Neuron (in vitro differentiated cells): ENCODE measurements at regions not wholly inside any gene's neighbourhood (a gene's known extent, or its start where the extent isn't known, plus 50 kb on each side); places are given as distances from the start of the nearest gene placed in this dataset.

Experiments used
- H2AFZ ChIP-seq: one replicate; pipeline ENCODE4 v1.6.1; 2013; ENCODE audit warnings: low read depth, mild to moderate bottlenecking, inconsistent platforms, low read length, moderate library complexity
- H3K27me3 ChIP-seq: one replicate; pipeline ENCODE4 v1.6.1; 2013; ENCODE audit warnings: low read length; ENCODE audit not compliant: insufficient read depth
- H3K36me3 ChIP-seq: one replicate; pipeline ENCODE4 v1.6.1; 2013; ENCODE audit warnings: low read length; ENCODE audit not compliant: insufficient read depth
- H3K4me1 ChIP-seq: one replicate; pipeline ENCODE4 v1.6.1; 2013; ENCODE audit warnings: low read length; ENCODE audit not compliant: insufficient read depth
- H3K4me3 ChIP-seq: 2 replicates; pipeline ENCODE4 v1.5.1; 2013; ENCODE audit warnings: mild to moderate bottlenecking, low read length, moderate library complexity
- H3K9me3 ChIP-seq: one replicate; pipeline ENCODE4 v1.6.1; 2013; ENCODE audit warnings: low read length

DNA sequence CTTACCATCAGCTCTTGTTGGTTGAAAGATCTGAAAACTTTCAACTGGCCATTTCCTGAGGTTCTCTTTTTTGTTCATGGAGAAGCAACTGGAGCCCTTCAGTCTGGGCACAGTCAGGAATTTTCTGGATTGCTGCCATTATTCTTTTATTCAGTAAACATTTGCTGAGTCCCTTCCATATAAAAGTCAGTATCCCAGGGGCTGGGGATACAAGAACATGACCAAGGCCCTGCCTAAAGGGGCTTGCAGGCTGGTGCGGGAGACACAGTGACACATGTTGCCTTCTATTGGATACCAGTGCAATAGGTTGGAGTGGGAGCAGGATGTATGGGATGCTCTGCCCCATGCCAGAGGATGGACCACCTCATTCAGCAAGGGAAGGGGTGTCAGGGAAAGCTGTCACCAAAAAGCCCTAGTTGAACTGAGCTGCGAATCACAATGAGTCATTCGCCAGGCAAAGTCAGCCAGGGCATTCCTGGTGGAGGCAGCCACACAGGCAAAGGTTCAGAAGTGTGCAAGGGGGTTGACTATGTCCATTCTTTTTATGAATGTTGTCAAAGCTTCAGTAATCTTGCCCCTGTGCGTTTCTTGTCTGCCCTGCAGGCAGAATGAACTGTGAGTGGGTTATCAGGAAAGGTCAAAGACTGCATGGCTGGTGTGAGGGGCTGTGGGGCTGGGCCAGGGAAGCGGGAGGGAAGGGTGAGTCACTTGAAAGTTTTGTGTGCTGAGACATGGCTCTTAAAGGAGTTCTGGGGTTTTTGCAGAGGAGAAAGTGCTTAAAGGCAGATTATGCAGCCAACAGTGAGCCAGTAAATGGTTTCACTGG, 395.9 kb downstream of the KCNRG start:
- H2AFZ ChIP-seq = no peak overlapping the region
- no peak overlapping the region for H3K4me3 ChIP-seq
- H3K27me3 ChIP-seq = no peaks in the 10 kb centered on the region
- H3K36me3 ChIP-seq = no peaks in the 10 kb centered on the region
- no peaks in the 10 kb centered on the region for H3K9me3 ChIP-seq
- H3K4me1 ChIP-seq = peaks cover 4% of the 10 kb centered on the region

DNA sequence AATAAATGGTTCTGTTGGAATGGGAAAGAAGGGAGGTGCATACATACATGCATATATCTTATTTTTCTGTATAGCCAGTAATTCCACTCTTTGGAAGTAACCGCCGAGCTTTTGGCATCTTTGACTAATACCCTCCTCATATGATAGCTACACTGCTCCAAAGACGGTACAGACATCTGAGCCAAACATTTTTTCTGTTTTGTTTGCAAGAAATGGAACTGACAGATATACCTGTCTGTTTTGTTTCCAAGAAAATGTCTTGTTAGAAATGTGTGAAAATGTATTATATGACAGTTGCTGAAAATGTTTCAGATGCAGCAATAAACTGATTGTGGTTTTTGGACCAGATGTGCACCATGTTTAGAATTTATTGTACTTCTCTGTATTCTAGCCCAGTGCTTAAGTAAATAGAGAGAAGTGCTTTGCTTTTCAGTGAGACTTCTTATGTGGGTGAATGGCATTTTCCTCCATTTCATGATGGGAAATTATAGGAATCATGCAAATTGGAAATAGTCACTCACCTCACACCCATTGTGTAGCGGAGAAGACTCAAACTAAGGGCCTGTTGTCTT, 396.9 kb downstream of the KCNRG start:
- H3K36me3 ChIP-seq = no peaks in the 10 kb centered on the region
- no peak overlapping the region for H2AFZ ChIP-seq
- no peaks in the 10 kb centered on the region for H3K27me3 ChIP-seq
- peaks cover 4% of the 10 kb centered on the region for H3K4me1 ChIP-seq
- no peak overlapping the region for H3K4me3 ChIP-seq
- H3K9me3 ChIP-seq = no peaks in the 10 kb centered on the region

DNA sequence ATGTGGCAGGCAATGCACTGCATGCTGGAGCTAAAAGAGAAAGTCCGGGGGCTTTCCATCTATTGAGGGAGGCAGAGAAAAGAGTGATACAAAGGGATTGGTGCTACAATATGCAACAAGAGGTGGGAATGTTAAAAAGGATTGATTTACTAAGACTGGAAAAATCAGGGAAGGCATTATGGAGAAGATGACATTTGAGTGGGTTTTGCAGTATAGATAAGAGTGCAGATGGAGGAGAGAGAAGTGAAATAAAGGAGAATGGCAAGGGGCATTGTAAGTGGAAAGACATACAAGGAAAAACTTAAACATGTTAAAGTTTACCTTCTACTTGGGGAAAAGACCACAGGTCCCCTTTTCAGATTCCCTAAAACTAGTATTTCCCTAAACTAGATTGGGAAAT, 399.4 kb downstream of the KCNRG start:
- H2AFZ ChIP-seq = no peak overlapping the region
- H3K4me3 ChIP-seq = no peak overlapping the region
- H3K27me3 ChIP-seq = no peaks in the 10 kb centered on the region
- H3K36me3 ChIP-seq = no peaks in the 10 kb centered on the region
- no peaks in the 10 kb centered on the region for H3K9me3 ChIP-seq
- H3K4me1 ChIP-seq = peaks cover 4% of the 10 kb centered on the region

DNA sequence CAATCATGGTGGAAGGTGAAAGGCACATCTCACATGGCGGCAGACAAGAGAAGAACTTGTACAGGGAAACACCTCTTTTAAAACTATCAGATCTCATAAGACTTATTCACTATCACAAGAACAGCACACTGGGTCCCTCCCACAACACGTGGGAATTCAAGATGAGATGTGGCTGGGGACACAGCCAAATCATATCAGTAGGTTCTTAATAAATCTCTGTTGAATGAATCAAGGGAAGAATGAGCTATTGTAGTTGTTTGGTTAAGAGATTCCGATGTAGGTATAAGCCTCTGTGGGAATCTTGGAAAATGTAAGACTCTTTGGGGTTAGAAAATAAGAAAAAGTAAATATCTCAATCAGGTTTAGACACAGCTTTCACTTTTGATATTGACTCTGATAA, 400.2 kb downstream of the KCNRG start:
- no peak overlapping the region for H3K4me3 ChIP-seq
- no peaks in the 10 kb centered on the region for H3K27me3 ChIP-seq
- no peaks in the 10 kb centered on the region for H3K9me3 ChIP-seq
- no peak overlapping the region for H2AFZ ChIP-seq
- H3K36me3 ChIP-seq = no peaks in the 10 kb centered on the region
- peaks cover 4% of the 10 kb centered on the region for H3K4me1 ChIP-seq

DNA sequence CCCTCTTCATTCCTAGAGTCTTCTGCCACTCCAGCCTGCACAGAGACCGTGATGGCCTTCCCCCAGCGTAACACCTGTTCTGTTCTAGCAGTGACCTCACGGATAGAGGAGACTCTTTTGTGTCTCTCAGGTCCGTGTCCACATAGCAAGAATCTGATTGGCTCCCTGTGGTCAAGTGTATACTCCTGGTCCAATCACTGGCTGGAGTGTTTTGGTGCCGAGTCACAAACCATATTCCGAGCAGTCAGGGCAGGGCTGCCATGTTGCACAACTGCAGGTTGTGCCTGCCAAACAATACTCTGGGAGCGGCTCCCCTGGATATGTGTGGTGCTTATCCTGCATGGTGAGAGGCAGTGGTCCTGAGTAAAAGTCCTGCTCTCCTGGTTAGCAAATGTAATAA, 402.4 kb downstream of the KCNRG start:
- H3K36me3 ChIP-seq = no peaks in the 10 kb centered on the region
- no peaks in the 10 kb centered on the region for H3K27me3 ChIP-seq
- H3K4me3 ChIP-seq = no peak overlapping the region
- H2AFZ ChIP-seq = no peak overlapping the region
- no peaks in the 10 kb centered on the region for H3K4me1 ChIP-seq
- no peaks in the 10 kb centered on the region for H3K9me3 ChIP-seq

DNA sequence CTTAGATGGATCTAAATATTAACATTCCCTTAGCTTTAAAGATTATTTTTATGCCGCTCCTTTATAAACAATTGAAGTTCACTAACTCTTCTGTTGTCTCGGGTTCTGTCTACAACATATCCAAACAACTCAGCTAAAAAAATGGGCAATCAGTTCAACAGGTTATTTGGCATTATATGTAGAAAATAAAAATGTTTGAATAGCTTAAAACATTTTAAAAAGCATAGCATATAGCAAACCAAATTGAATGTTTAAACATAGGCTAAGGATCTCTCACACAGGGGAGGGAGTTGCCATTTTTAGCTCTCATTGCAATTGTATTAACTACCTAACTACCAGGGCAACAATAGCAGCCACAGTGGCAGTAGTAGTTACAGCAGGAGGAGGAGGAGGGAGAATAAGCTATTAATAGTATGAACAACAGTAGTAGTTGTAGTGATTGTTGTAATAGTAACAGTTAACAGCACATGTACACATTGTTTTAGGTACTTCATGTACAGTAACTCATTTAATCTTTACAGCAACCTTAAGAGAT, 404.2 kb downstream of the KCNRG start:
- no peak overlapping the region for H3K4me3 ChIP-seq
- no peaks in the 10 kb centered on the region for H3K4me1 ChIP-seq
- H2AFZ ChIP-seq = no peak overlapping the region
- no peaks in the 10 kb centered on the region for H3K9me3 ChIP-seq
- H3K27me3 ChIP-seq = no peaks in the 10 kb centered on the region
- H3K36me3 ChIP-seq = no peaks in the 10 kb centered on the region

DNA sequence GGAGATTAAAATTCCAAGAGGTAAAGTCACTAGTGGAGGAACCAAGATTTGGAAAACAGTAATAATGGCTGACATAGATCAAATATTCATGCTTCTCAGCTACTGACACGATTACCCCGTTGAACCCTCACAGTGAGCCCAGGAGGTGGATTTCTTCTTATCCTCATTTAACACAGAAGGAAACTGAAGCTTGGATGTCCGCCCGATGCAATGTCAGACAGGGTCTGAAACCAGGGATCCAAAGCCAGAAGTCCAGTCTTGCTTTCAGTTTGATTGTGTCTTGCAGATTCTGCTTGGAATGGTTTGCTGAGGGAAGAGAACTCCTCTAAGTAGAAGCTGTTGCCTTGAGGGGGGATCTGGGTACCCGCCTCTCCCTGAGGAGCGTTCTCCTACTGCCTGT, 404.7 kb downstream of the KCNRG start:
- Histone ChIP-seq H3K27me3 (no peaks in the 10 kb centered on the region), H3K9me3 (no peaks in the 10 kb centered on the region), H3K36me3 (no peaks in the 10 kb centered on the region), H3K4me3 (no peak overlapping the region), H2AFZ (no peak overlapping the region), H3K4me1 (no peaks in the 10 kb centered on the region)

DNA sequence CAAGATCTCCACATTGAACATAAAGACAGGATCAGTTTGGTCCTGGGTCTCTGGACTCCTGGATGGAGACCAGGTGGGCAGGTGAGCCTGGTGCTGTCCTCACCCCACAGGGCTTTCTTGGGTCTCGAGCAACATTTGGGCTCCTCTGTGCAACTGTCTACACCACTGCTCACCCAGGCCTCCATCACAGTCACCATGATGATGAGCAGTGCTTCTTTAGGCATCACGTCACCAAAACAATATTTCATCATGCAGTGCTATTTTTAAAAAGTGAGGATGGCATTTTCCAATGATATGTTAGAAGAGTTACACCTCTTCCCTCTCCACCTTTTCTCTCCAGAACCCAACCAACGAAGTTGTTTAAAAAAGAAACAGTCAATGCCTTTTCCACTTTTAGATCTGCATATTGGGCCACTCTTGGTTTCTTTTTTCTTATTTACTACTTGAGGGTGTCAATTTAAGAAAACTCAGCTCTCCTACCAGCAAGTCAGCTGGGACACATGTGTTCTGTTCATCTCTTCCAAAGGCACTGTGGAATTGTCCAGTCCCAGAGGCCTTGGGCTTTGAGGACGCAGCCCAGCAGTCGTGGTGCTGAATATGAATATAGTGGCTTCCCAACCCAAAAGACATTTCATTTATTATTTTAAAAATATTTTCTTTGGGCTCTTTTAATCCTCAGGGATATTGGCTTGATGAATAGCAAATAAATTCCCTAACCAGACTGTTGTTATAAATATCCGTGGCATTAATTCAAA, 405.7 kb downstream of the KCNRG start:
- Histone ChIP-seq H3K9me3 (no peaks in the 10 kb centered on the region), H3K27me3 (no peaks in the 10 kb centered on the region), H2AFZ (no peak overlapping the region), H3K4me3 (no peak overlapping the region), H3K4me1 (no peaks in the 10 kb centered on the region), H3K36me3 (no peaks in the 10 kb centered on the region)

DNA sequence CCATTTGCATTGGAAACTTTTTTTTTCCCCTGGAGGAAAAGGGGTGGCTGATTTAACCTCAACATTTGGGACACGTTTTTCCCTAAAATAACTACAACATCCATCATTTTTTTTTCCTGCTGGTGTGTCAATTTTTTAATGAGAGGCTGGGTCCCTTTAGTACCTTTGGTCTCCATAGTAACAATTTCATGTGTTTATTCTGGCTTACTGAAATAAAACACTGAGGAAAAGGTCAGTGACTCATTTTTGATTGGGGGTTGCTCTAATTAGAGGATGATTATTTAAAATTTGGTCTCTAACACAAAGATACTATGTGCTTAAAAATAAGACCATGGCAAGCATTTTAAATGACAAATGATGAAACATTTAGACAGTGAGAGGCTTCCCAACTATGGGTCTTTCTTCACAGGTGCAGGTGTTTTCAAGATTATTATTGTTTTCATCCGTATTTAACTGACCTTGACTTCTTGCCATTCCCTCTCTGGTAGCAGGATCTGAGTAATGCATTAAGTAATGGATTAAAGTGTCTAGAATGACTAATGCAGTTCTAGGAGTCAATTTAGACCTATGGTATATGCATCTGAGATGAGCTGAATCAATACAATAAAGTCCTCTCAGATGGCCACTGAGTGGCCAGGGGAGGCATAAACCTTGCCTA, 406.4 kb downstream of the KCNRG start:
- Histone ChIP-seq H3K4me1 (no peaks in the 10 kb centered on the region), H3K4me3 (no peak overlapping the region)

DNA sequence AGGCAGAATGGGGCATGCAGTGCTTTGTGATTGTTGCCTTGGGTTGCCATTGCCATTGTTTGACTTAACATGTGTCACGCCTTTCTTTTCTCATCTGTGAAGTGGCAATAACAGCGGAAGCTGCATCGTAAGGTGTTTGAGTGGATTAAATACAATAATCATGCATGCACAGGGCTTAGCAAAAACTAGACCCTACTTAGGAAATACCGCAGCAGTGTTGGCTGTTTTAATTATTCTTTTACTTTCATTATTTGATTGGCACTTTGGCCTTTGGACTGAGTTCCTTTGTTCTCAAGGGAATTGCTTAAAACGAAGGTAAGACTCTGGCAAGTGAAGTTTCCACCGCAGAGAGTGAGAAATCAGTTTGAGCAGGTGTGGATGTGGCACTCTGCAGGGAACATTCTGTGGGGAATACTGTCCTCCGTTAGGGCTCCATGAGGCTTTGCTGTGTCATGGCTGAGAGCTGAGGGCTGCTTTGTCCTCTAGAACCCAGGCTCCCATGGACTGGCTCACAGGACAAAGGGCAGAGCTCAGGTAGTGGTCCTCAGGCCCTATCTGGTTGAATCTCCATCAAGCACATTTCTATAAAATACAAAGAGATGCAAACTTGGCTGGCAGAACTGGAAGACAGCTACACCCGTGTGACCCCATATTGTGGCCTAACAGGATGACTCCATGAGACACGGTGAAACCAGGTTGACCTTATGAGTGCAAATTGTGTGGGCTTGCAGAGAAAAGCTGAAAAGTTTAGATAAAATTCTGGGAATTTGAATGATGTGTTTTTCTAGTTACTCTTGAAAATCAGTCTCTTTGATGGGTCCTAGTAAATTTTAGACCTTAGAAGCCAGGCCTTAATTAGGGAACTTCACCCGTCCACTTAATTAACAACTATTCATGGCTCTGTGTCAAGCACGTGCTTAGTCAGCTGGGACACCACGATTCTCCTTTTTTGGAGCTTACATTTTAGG, 407.2 kb downstream of the KCNRG start:
- no peak overlapping the region for H3K4me3 ChIP-seq
- no peak overlapping the region for H2AFZ ChIP-seq
- H3K36me3 ChIP-seq = no peaks in the 10 kb centered on the region
- H3K9me3 ChIP-seq = no peaks in the 10 kb centered on the region
- H3K27me3 ChIP-seq = no peaks in the 10 kb centered on the region
- no peaks in the 10 kb centered on the region for H3K4me1 ChIP-seq

More for the DNA sequence above, 406.4 kb downstream of the KCNRG start:
- H3K36me3 ChIP-seq = no peaks in the 10 kb centered on the region
- no peaks in the 10 kb centered on the region for H3K9me3 ChIP-seq
- H3K27me3 ChIP-seq = no peaks in the 10 kb centered on the region
- no peak overlapping the region for H2AFZ ChIP-seq

DNA sequence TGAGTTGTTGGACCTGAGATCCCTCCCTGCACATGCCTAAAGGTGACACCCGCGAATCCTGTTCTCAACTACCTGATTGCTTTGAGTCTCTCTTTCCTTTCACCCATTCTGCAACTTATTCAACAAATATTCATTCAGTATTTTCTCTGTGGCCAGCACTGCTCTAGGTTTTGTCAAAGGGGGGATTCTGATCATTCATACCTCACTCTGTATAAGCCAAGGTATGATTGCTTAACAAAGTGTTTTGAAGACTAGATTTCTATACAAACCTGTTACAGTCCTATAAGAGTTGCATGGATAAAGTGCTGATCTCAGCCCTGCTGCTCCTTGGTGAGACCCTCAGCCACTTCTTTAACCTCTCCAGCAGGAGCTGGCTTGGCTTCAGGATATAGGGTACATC, 409.7 kb downstream of the KCNRG start:
- Histone ChIP-seq H3K4me1 (no peaks in the 10 kb centered on the region), H3K27me3 (no peaks in the 10 kb centered on the region), H3K36me3 (no peaks in the 10 kb centered on the region)

DNA sequence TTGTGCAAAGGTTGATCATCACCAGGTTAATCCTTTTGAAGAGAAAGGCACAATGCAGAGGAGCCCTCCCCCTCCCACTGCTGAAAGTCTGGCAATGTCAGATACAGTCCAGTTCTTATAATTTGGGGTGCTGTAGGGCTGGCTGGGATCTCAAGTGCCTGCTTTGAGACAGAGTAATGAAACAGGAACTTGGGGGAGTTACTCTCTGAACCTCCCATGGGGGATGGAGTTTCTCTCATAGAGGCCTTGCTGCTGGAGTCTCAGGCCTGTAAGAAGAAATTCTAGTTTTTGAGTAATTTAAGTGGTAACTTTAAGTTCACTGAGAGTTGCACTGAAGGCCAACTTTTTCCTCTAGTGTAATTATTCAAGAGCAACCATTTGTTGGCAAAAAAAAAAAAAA, 410.5 kb downstream of the KCNRG start:
- Histone ChIP-seq H3K27me3 (no peaks in the 10 kb centered on the region), H3K9me3 (no peaks in the 10 kb centered on the region), H2AFZ (no peak overlapping the region), H3K4me3 (no peak overlapping the region), H3K4me1 (no peaks in the 10 kb centered on the region), H3K36me3 (no peaks in the 10 kb centered on the region)

More for the DNA sequence above, 409.7 kb downstream of the KCNRG start:
- H3K9me3 ChIP-seq = no peaks in the 10 kb centered on the region
- H2AFZ ChIP-seq = no peak overlapping the region
- H3K4me3 ChIP-seq = no peak overlapping the region
